Activated CD8-positive, alpha-beta T cell treated with anti-CD3 and anti-CD28 coated beads for 36 hours (primary cell): ENCODE measurements at regions not wholly inside any gene's neighbourhood (a gene's known extent, or its start where the extent isn't known, plus 50 kb on each side); places are given as distances from the start of the nearest gene placed in this dataset.

Experiments
- ATAC-seq: fragments of 200-7000 bp; cut with Tn5 transposase; one replicate; pipeline ENCODE4 v1.10.0; 2021; ENCODE audit warnings: mild to moderate bottlenecking, moderate library complexity
- CTCF ChIA-PET: fragments of 350-600 bp; sonication (Branson Sonifier 250); formaldehyde crosslinking; loops from one replicate; lab custom pipeline; 2021; ENCODE audit warnings: antibody characterized with exemption; lab: Charles Lee
- POLR2A ChIA-PET: fragments of 350-600 bp; sonication (Branson Sonifier 250); formaldehyde crosslinking; loops from one replicate; lab custom pipeline; 2021; ENCODE audit warnings: antibody characterized with exemption; lab: Charles Lee
- DNase-seq: peaks from one replicate; pipeline ENCODE4 v3.0.0-alpha.2; 2020
- H3K27ac Mint-ChIP-seq: one replicate; pipeline ENCODE4 v1.8.0; 2021; ENCODE audit warnings: mild to moderate bottlenecking, mixed read lengths
- H3K27me3 Mint-ChIP-seq: one replicate; pipeline ENCODE4 v1.8.0; 2021; ENCODE audit warnings: mixed read lengths
- H3K36me3 Mint-ChIP-seq: one replicate; pipeline ENCODE4 v1.8.0; 2021; ENCODE audit warnings: low read depth, mixed read lengths
- H3K4me1 Mint-ChIP-seq: one replicate; pipeline ENCODE4 v1.8.0; 2021; ENCODE audit warnings: low read depth, mixed read lengths
- H3K4me3 Mint-ChIP-seq: one replicate; pipeline ENCODE4 v1.8.0; 2021; ENCODE audit warnings: mild to moderate bottlenecking, moderate library complexity, mixed read lengths
- H3K9me3 Mint-ChIP-seq: one replicate; pipeline ENCODE4 v1.8.0; 2021; ENCODE audit warnings: mixed read lengths
- intact Hi-C: fragments of 100-400 bp; cut with micrococcal nuclease; formaldehyde crosslinking; loops from one replicate; pipeline ENCODE4 v1.10.0; 2022
- TF ChIP-seq, protein P1 (sequence below): fragments of 200-600 bp; IDR thresholded peaks from one replicate; pipeline ENCODE4 v1.8.0; 2022; ENCODE audit warnings: antibody characterized with exemption, mild to moderate bottlenecking

DNA sequence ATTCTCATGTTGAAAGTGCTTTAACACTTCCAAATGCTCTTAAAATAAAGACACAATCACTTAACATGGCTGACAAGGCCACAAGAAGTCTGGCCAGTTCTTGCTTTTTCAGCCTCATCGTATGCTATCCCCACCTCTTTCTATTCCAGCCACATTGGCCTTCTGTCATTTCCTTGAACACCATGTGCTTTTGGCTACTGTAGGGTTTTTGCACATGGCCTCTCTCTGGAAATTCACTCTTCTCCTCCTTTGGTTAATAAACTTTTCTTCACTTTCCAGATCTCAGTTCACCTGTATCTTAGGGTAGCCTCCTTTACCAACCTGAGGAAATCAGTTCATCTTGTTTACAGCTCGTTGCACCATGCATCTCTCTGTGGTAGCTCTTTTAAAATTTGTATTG lies 450.5 kb upstream of the MEX3C start:
- Mint-ChIP-seq H3K36me3 (no peaks in the 10 kb centered on the region), H3K9me3 (no peaks in the 10 kb centered on the region)

DNA sequence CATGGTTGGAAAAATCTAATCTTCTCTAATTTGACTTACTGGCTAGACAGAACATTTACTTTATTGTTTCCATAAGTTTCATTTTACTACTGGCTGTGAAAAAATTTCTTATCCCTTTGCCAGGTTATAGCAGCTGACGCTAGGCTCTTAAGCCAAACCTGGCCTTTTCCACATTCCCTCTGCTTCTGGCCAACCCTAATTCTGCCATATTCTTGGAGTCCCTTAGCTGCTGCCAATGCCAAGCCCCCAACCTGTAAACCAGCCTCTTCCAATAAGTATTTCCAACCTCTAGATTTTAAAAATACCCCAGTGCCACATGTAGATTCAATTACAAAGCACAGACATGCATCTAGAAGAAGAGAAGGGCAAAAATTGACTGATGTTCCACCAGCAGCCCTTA lies 452.3 kb upstream of the MEX3C start:
- intact Hi-C loops = no loop called here
- Mint-ChIP-seq H3K27me3 (peaks cover 7% of the 10 kb centered on the region), H3K36me3 (no peaks in the 10 kb centered on the region), H3K9me3 (no peaks in the 10 kb centered on the region), H3K4me1 (no peaks in the 10 kb centered on the region), H3K27ac (no peak overlapping the region), H3K4me3 (no peak overlapping the region)
- TF ChIP-seq, protein P1, sequence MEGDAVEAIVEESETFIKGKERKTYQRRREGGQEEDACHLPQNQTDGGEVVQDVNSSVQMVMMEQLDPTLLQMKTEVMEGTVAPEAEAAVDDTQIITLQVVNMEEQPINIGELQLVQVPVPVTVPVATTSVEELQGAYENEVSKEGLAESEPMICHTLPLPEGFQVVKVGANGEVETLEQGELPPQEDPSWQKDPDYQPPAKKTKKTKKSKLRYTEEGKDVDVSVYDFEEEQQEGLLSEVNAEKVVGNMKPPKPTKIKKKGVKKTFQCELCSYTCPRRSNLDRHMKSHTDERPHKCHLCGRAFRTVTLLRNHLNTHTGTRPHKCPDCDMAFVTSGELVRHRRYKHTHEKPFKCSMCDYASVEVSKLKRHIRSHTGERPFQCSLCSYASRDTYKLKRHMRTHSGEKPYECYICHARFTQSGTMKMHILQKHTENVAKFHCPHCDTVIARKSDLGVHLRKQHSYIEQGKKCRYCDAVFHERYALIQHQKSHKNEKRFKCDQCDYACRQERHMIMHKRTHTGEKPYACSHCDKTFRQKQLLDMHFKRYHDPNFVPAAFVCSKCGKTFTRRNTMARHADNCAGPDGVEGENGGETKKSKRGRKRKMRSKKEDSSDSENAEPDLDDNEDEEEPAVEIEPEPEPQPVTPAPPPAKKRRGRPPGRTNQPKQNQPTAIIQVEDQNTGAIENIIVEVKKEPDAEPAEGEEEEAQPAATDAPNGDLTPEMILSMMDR = no peak
- no peak for DNase-seq
- CTCF ChIA-PET = no interaction called here
- POLR2A ChIA-PET = no interaction called here
- no peak for ATAC-seq

More for the DNA sequence above, 450.5 kb upstream of the MEX3C start:
- H3K27me3 Mint-ChIP-seq = peaks cover 6% of the 10 kb centered on the region
- no peak overlapping the region for H3K4me3 Mint-ChIP-seq
- no peak overlapping the region for H3K27ac Mint-ChIP-seq
- ChIA-PET CTCF (no interaction called here), POLR2A (no interaction called here)
- DNase-seq (no peak), ATAC-seq (no peak)
- intact Hi-C loops = no loop called here
- TF ChIP-seq, protein P1 = no peak
- H3K4me1 Mint-ChIP-seq = no peaks in the 10 kb centered on the region

DNA sequence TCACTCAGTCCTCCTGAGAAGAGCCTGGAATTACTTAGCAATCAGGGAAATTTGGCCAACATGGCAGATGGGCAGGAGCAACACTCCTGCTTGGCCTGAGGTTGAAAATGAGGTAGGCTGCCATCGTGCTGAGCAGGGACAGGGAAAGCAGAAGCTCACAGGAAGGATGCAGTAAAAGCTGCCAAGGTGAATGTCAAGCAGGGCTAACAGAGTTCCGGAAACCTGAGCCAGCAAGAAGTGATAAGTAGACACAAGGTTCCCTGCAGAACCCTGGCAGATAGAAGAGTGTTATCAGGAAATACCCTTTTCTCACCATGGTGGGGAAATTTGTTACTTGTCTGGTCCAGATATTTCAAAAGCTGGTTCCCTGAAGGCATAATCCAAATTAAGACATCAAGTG lies 454.3 kb upstream of the MEX3C start:
- ChIA-PET POLR2A (no interaction called here), CTCF (no interaction called here)
- Mint-ChIP-seq H3K9me3 (no peaks in the 10 kb centered on the region), H3K36me3 (no peaks in the 10 kb centered on the region), H3K4me1 (no peaks in the 10 kb centered on the region), H3K4me3 (no peak overlapping the region), H3K27ac (no peak overlapping the region), H3K27me3 (peaks cover 8% of the 10 kb centered on the region)
- DNase-seq (no peak), ATAC-seq (no peak)
- TF ChIP-seq, protein P1 = no peak
- intact Hi-C loops = no loop called here

DNA sequence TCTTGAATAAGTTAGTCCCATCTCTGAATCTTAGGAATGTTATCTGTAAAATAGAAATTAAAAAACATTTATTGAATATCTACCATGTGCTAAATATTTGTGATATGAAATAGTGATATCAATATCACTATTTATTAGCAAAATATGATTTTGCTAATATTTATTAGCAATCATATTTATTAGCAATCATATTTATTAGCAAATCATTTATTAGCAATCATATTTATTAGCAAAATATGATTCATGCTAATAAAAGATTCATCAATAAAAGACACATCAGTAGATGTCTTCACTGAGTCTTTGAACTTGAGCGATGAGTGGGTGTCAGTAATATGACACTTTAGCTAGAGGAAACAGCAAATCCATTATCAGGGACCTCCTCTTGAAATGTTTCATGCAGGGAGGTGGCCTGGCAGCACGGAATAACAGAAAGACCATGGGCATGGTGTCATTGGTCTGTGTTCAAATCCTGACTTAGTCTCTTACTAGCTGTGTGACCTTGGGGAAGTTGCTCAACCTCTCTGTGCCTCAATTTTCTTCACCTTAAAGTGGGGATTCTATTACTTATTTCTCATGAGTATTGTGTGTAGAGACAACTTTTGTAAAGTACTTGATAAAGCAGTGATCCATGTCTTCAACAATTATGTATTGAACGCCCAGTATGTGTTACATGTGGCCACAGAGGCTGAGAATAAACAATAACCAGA lies 456.2 kb upstream of the MEX3C start:
- Mint-ChIP-seq H3K27ac (no peak overlapping the region), H3K9me3 (no peaks in the 10 kb centered on the region), H3K4me3 (no peak overlapping the region), H3K4me1 (no peaks in the 10 kb centered on the region), H3K36me3 (no peaks in the 10 kb centered on the region), H3K27me3 (peaks cover 8% of the 10 kb centered on the region)
- DNase-seq = no peak
- TF ChIP-seq, protein P1 = no peak
- intact Hi-C loops = no loop called here
- CTCF ChIA-PET = no interaction called here
- POLR2A ChIA-PET = no interaction called here
- ATAC-seq = no peak

DNA sequence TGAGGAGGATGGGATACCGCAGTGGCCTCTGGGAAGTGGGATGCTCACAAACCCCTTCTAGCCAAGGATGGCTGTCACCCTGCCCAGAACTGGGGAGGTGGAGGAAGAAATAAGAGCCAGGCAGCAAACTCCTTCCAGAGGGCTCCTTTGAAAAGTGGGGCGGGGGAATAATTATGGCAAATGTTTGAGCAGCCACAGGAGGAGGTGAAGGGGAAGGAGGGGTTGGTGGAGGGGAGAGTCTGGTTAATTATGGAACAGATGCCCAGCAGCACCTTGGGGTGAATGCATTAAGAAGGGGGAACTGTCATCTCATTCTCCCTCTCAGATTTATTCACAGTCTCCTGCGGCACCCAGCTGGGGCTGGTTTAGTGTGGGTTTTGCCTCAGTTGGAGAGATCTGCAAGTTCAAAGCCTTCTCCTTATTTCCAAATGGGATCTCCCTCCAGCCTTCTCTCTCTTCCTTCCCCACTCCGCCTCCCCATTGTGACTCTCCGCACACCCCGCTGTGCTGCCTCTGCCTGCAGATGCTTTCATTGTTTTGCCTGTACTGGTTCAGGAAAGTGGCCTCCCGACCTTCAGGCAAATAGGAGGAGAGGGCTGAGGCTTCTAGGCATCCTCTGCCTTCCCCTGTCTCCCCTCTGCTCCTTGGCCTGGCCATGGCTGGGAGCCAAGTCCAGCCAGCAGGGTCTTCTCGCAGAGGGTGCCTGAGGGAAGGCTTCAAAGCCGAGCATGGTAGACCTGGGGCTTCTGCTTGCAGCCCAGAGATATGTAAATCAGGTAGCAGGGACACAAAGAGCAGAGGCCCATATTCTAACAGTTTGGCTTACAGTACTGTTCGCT lies 457.2 kb upstream of the MEX3C start:
- intact Hi-C loops = no loop called here
- CTCF ChIA-PET = no interaction called here

More for the DNA sequence above, 457.2 kb upstream of the MEX3C start:
- DNase-seq (no peak), ATAC-seq (no peak)
- H3K9me3 Mint-ChIP-seq = no peaks in the 10 kb centered on the region
- no peaks in the 10 kb centered on the region for H3K4me1 Mint-ChIP-seq
- peaks cover 8% of the 10 kb centered on the region for H3K27me3 Mint-ChIP-seq
- H3K4me3 Mint-ChIP-seq = no peak overlapping the region
- no peaks in the 10 kb centered on the region for H3K36me3 Mint-ChIP-seq
- POLR2A ChIA-PET = no interaction called here
- TF ChIP-seq, protein P1 = no peak
- H3K27ac Mint-ChIP-seq = no peak overlapping the region
